CD14-positive monocyte (primary cell): ENCODE measurements at regions not wholly inside any gene's neighbourhood (a gene's known extent, or its start where the extent isn't known, plus 50 kb on each side); places are given as distances from the start of the nearest gene placed in this dataset.

ENCODE experiments used
- DNase-seq, 3 donors: peaks; one replicate each; pipeline ENCODE4 v3.0.0-alpha.2; 2011 to 2022
- H2AFZ ChIP-seq: 2 replicates; pipeline ENCODE4 v1.6.0; 2012; ENCODE audit warnings: mild to moderate bottlenecking, low read depth, low read length, inconsistent platforms; ENCODE audit not compliant: insufficient read depth, poor library complexity, severe bottlenecking
- H3K27ac ChIP-seq, 2 donors: 1 replicate in 1 of 2; 2 replicates in 1 of 2; pipeline ENCODE4 v1.5.1; 2012 to 2013; ENCODE audit warnings: low read length in 2 of 2, control low read depth in 1 of 2, inconsistent platforms in 1 of 2, low read depth in 1 of 2, mild to moderate bottlenecking in 1 of 2
- H3K27me3 ChIP-seq, 2 donors: one replicate each; pipeline versions ENCODE4 v1.6.0 to v1.6.1; 2011 to 2013; ENCODE audit warnings: low read length in 2 of 2; ENCODE audit not compliant: control insufficient read depth in 2 of 2, insufficient read depth in 2 of 2
- H3K36me3 ChIP-seq, 2 donors: replicated peaks in 1 of 2; 1 replicate in 1 of 2; 2 replicates in 1 of 2; pipeline versions ENCODE4 v1.5.1 to v1.6.1; 2012 to 2013; ENCODE audit warnings: low read length in 2 of 2, control low read depth in 1 of 2, inconsistent platforms in 1 of 2, mild to moderate bottlenecking in 1 of 2; ENCODE audit not compliant: insufficient read depth in 2 of 2, control insufficient read depth in 1 of 2
- H3K4me1 ChIP-seq, 2 donors: 1 replicate in 1 of 2; 2 replicates in 1 of 2; pipeline versions ENCODE4 v1.5.1 to v1.6.1; 2012 to 2013; ENCODE audit warnings: low read length in 2 of 2, control low read depth in 1 of 2, inconsistent platforms in 1 of 2, mild to moderate bottlenecking in 1 of 2, moderate library complexity in 1 of 2; ENCODE audit not compliant: insufficient read depth in 2 of 2, control insufficient read depth in 1 of 2
- H3K4me2 ChIP-seq: replicated peaks from 2 replicates; pipeline ENCODE3; 2012; ENCODE audit warnings: low read length, moderate library complexity, mild to moderate bottlenecking; ENCODE audit not compliant: poor library complexity, severe bottlenecking; ENCODE audit errors: extremely low read depth
- H3K4me3 ChIP-seq, 3 experiments: fragments of 200-600 bp in 1 of 3; sonication (generic) in 1 of 3; replicated peaks in 1 of 3; 1 replicate in 2 of 3; 2 replicates in 1 of 3; pipeline ENCODE4 v1.5.1; 2011 to 2013; ENCODE audit warnings: low read length in 3 of 3, mild to moderate bottlenecking in 3 of 3, control low read depth in 2 of 3, low read depth in 2 of 3, inconsistent platforms in 1 of 3, moderate library complexity in 1 of 3
- H3K79me2 ChIP-seq: 2 replicates; pipeline ENCODE4 v1.6.0; 2012; ENCODE audit warnings: mild to moderate bottlenecking, control low read depth, inconsistent platforms, low read length, moderate library complexity; ENCODE audit not compliant: insufficient read depth
- H3K9ac ChIP-seq: 2 replicates; pipeline ENCODE4 v1.6.0; 2017; ENCODE audit warnings: low read length, mild to moderate bottlenecking; ENCODE audit not compliant: insufficient read depth, poor library complexity, severe bottlenecking
- H3K9me3 ChIP-seq, 2 donors: replicated peaks in 1 of 2; 1 replicate in 1 of 2; 2 replicates in 1 of 2; pipeline versions ENCODE4 v1.5.1 to v1.6.1; 2012 to 2013; ENCODE audit warnings: low read length in 2 of 2, control low read depth in 1 of 2; ENCODE audit not compliant: control insufficient read depth in 1 of 2, insufficient read depth in 1 of 2
- H4K20me1 ChIP-seq: 2 replicates; pipeline ENCODE4 v1.6.0; 2012; ENCODE audit warnings: mild to moderate bottlenecking, low read length, control low read depth, moderate library complexity; ENCODE audit not compliant: insufficient read depth
- H3K27ac Mint-ChIP-seq, 7 donors: one replicate each; pipeline ENCODE4 v1.8.0; 2020; ENCODE audit warnings: mild to moderate bottlenecking in 7 of 7, mixed read lengths in 7 of 7, moderate library complexity in 6 of 7, inconsistent platforms in 2 of 7
- H3K27me3 Mint-ChIP-seq, 3 donors: one replicate each; pipeline ENCODE4 v1.8.0; 2021 to 2022; ENCODE audit warnings: low read depth in 3 of 3, mild to moderate bottlenecking in 3 of 3, mixed read lengths in 3 of 3, moderate library complexity in 3 of 3, inconsistent platforms in 1 of 3
- H3K36me3 Mint-ChIP-seq, 2 donors: one replicate each; pipeline ENCODE4 v1.8.0; 2020; ENCODE audit warnings: mixed read lengths in 2 of 2, inconsistent platforms in 1 of 2, mild to moderate bottlenecking in 1 of 2
- H3K4me1 Mint-ChIP-seq: one replicate; pipeline ENCODE4 v1.8.0; 2020; ENCODE audit warnings: mild to moderate bottlenecking, mixed read lengths
- H3K4me3 Mint-ChIP-seq, 2 donors: one replicate each; pipeline ENCODE4 v1.8.0; 2020; ENCODE audit warnings: mild to moderate bottlenecking in 2 of 2, mixed read lengths in 2 of 2, moderate library complexity in 1 of 2
- H3K9me3 Mint-ChIP-seq, 7 donors: one replicate each; pipeline ENCODE4 v1.8.0; 2020 to 2022; ENCODE audit warnings: mixed read lengths in 7 of 7, mild to moderate bottlenecking in 6 of 7, moderate library complexity in 6 of 7, inconsistent platforms in 2 of 7
- CTCF ChIP-seq: fragments of 200-600 bp; IDR thresholded peaks from one replicate; pipeline ENCODE4 v1.8.0; 2022; ENCODE audit warnings: antibody characterized with exemption, mild to moderate bottlenecking
- WGBS: methylation state at CpG from one replicate; pipeline ENCODE4 v1.1.5; 2013; ENCODE audit warnings: missing lambda C conversion rate; ENCODE audit not compliant: insufficient coverage; 5-methylcytosine and 5-hydroxymethylcytosine counted together
- intact Hi-C, 2 donors: fragments of 100-400 bp; cut with micrococcal nuclease; formaldehyde crosslinking; loops; one replicate each; pipeline versions ENCODE4 v1.15.0 to v1.15.1; 2023

- H4K20me1 ChIP-seq = no peaks in the 10 kb centered on the region
These were observed 133.9 kb downstream of the DNAJB6 start for GRCh38 chr7:157470701-157471131.

GRCh38 chr7:157471259-157472125 is 134.7 kb downstream of the DNAJB6 start:
- TF ChIP-seq CTCF = no peak
- H3K9me3 Mint-ChIP-seq = peaks cover 21 to 34% (median 25%) of the 10 kb centered on the region in 7 donors
- DNase-seq = no peak
- Histone ChIP-seq H3K79me2 (no peaks in the 10 kb centered on the region), H3K27ac (no peak overlapping the region), H3K9me3 (peaks cover 18 to 27% of the 10 kb centered on the region in 2 donors), H2AFZ (no peak overlapping the region), H3K9ac (no peak overlapping the region), H3K27me3 (no peaks in the 10 kb centered on the region), H4K20me1 (no peaks in the 10 kb centered on the region), H3K4me3 (no peak overlapping the region), H3K4me1 (no peaks in the 10 kb centered on the region), H3K36me3 (no peaks in the 10 kb centered on the region), H3K4me2 (no peak overlapping the region)
- H3K4me1 Mint-ChIP-seq = peaks cover 2% of the 10 kb centered on the region
- H3K36me3 Mint-ChIP-seq = peaks cover 0 to 5% of the 10 kb centered on the region in 2 donors
- intact Hi-C loops = no loop called here
- WGBS = 73% methylated on average over 7 of the region's 11 CpGs
- no peak overlapping the region for H3K27ac Mint-ChIP-seq
- H3K4me3 Mint-ChIP-seq = no peak overlapping the region
- peaks cover 1 to 7% (median 5%) of the 10 kb centered on the region in 3 donors for H3K27me3 Mint-ChIP-seq

More at GRCh38 chr7:157470701-157471131, 133.9 kb downstream of the DNAJB6 start:
- Histone ChIP-seq H3K4me1 (no peaks in the 10 kb centered on the region), H2AFZ (no peak overlapping the region), H3K4me3 (no peak overlapping the region), H3K36me3 (no peaks in the 10 kb centered on the region), H3K4me2 (no peak overlapping the region), H3K27me3 (no peaks in the 10 kb centered on the region), H3K9me3 (peaks cover 18 to 27% of the 10 kb centered on the region in 2 donors), H3K9ac (no peak overlapping the region), H3K27ac (no peak overlapping the region), H3K79me2 (no peaks in the 10 kb centered on the region)
- 100% methylated on average over 5 of the region's 17 CpGs for WGBS
- Mint-ChIP-seq H3K27ac (no peak overlapping the region), H3K36me3 (peaks cover 0 to 5% of the 10 kb centered on the region in 2 donors), H3K9me3 (peaks cover 17 to 30% (median 25%) of the 10 kb centered on the region in 7 donors), H3K27me3 (peaks cover 3 to 7% (median 4%) of the 10 kb centered on the region in 3 donors), H3K4me1 (peaks cover 2% of the 10 kb centered on the region), H3K4me3 (no peak overlapping the region)
- DNase-seq = no peak
- intact Hi-C loops = no loop called here
- TF ChIP-seq CTCF = no peak
